Loucy (cell line): ENCODE measurements at regions not wholly inside any gene's neighbourhood (a gene's known extent, or its start where the extent isn't known, plus 50 kb on each side); places are given as distances from the start of the nearest gene placed in this dataset.

ENCODE experiments used
- H2AFZ ChIP-seq: fragments of 200-600 bp; sonication (generic); 2 replicates; pipeline ENCODE4 v1.6.0; 2016; ENCODE audit warnings: antibody characterized with exemption, mild to moderate bottlenecking, low read length, moderate library complexity
- H3F3A ChIP-seq: fragments of 200-600 bp; 2 replicates; pipeline ENCODE4 v1.6.0; 2016; ENCODE audit warnings: antibody characterized with exemption, low read depth, mild to moderate bottlenecking
- H3K27me3 ChIP-seq: fragments of 200-600 bp; sonication (generic); 2 replicates; pipeline ENCODE4 v1.6.1; 2014; ENCODE audit warnings: low read length, mild to moderate bottlenecking; ENCODE audit not compliant: insufficient read depth, poor library complexity, severe bottlenecking
- H3K36me3 ChIP-seq: fragments of 200-600 bp; sonication (generic); 2 replicates; pipeline ENCODE4 v1.6.1; 2016; ENCODE audit warnings: low read length; ENCODE audit not compliant: insufficient read depth
- H3K4me1 ChIP-seq: fragments of 200-600 bp; sonication (generic); 2 replicates; pipeline ENCODE4 v1.5.1; 2014; ENCODE audit warnings: low read length, mild to moderate bottlenecking; ENCODE audit not compliant: insufficient read depth, poor library complexity, severe bottlenecking
- H3K4me2 ChIP-seq: fragments of 200-600 bp; sonication (generic); 2 replicates; pipeline ENCODE4 v1.6.0; 2014; ENCODE audit warnings: antibody characterized with exemption, low read length, low read depth, mild to moderate bottlenecking; ENCODE audit not compliant: poor library complexity, severe bottlenecking
- H3K4me3 ChIP-seq: fragments of 200-600 bp; sonication (generic); 2 replicates; pipeline ENCODE4 v1.5.1; 2014; ENCODE audit warnings: low read length, mild to moderate bottlenecking, mixed read lengths; ENCODE audit not compliant: poor library complexity, severe bottlenecking
- H3K79me2 ChIP-seq: fragments of 200-600 bp; sonication (generic); 2 replicates; pipeline ENCODE4 v1.6.1; 2014; ENCODE audit warnings: low read length; ENCODE audit not compliant: insufficient read depth
- H3K9ac ChIP-seq: fragments of 200-600 bp; sonication (generic); 2 replicates; pipeline ENCODE4 v1.6.0; 2014; ENCODE audit warnings: mild to moderate bottlenecking, low read depth, low read length, moderate library complexity; ENCODE audit not compliant: poor library complexity, severe bottlenecking
- H3K9me2 ChIP-seq: fragments of 200-600 bp; sonication (generic); replicated peaks from 2 replicates; pipeline ENCODE4 v1.6.1; 2016; ENCODE audit warnings: low read depth, low read length, mixed read lengths
- H3K9me3 ChIP-seq: fragments of 200-600 bp; sonication (generic); 2 replicates; pipeline ENCODE4 v1.6.1; 2014; ENCODE audit warnings: mild to moderate bottlenecking, antibody characterized with exemption, low read length, low read depth; ENCODE audit not compliant: insufficient read depth
- H4K20me1 ChIP-seq: fragments of 200-600 bp; sonication (generic); 2 replicates; pipeline ENCODE4 v1.6.0; 2014; ENCODE audit warnings: antibody characterized with exemption, low read length, mild to moderate bottlenecking; ENCODE audit not compliant: insufficient read depth, poor library complexity, severe bottlenecking
- EZH2phosphoT487 ChIP-seq: fragments of 200-600 bp; IDR thresholded peaks from 2 replicates; pipeline ENCODE4 v1.6.1; 2018; ENCODE audit warnings: antibody characterized with exemption, mild to moderate bottlenecking, moderate library complexity, borderline replicate concordance
- TF ChIP-seq, protein P1 (sequence below): fragments of 200-600 bp; sonication (generic); conservative IDR thresholded peaks from 2 replicates; pipeline ENCODE4 v1.5.1; 2014; ENCODE audit warnings: mild to moderate bottlenecking, antibody characterized with exemption, low read length

GRCh38 chr11:110985547-110985946 is 260.0 kb upstream of the POU2AF2 start:
- Histone ChIP-seq H3K4me3 (no peak overlapping the region), H3K36me3 (no peaks in the 10 kb centered on the region), H4K20me1 (no peaks in the 10 kb centered on the region), H3F3A (no peaks in the 10 kb centered on the region), H3K9me3 (no peaks in the 10 kb centered on the region), H3K4me2 (no peak overlapping the region), H2AFZ (no peak overlapping the region), H3K9ac (no peak overlapping the region), H3K4me1 (no peaks in the 10 kb centered on the region), H3K79me2 (no peaks in the 10 kb centered on the region), H3K27me3 (no peaks in the 10 kb centered on the region), H3K9me2 (no peaks in the 10 kb centered on the region)
- no peak for TF ChIP-seq EZH2phosphoT487
- TF ChIP-seq, protein P1, sequence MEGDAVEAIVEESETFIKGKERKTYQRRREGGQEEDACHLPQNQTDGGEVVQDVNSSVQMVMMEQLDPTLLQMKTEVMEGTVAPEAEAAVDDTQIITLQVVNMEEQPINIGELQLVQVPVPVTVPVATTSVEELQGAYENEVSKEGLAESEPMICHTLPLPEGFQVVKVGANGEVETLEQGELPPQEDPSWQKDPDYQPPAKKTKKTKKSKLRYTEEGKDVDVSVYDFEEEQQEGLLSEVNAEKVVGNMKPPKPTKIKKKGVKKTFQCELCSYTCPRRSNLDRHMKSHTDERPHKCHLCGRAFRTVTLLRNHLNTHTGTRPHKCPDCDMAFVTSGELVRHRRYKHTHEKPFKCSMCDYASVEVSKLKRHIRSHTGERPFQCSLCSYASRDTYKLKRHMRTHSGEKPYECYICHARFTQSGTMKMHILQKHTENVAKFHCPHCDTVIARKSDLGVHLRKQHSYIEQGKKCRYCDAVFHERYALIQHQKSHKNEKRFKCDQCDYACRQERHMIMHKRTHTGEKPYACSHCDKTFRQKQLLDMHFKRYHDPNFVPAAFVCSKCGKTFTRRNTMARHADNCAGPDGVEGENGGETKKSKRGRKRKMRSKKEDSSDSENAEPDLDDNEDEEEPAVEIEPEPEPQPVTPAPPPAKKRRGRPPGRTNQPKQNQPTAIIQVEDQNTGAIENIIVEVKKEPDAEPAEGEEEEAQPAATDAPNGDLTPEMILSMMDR, result no peak

DNA sequence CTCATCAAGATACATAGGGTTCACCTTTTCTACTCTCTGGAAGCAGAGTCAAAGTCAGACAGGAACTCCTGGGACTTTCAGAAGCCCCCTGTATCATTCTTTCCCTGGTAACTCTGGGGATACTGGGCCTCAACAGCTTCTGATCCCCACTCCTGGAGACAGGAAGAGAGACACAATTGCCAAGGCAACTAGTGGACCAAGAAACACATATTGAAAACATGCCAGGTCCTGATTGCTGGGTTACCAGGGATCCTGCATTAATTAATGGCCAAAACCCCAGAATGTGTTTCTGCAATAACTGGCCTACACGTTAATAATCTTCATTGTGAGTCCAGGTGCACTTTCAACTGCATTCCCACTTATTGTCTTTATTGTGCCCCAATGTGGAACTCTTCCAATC is 260.8 kb upstream of the POU2AF2 start:
- H3K4me3 ChIP-seq, result no peak overlapping the region
- no peaks in the 10 kb centered on the region for H3K79me2 ChIP-seq
- H3K36me3 ChIP-seq, result no peaks in the 10 kb centered on the region
- no peaks in the 10 kb centered on the region for H3K9me2 ChIP-seq
- no peaks in the 10 kb centered on the region for H4K20me1 ChIP-seq
- no peak for TF ChIP-seq EZH2phosphoT487
- TF ChIP-seq, protein P1, result no peak
- H3K4me1 ChIP-seq, result no peaks in the 10 kb centered on the region
- H2AFZ ChIP-seq, result no peak overlapping the region
- no peaks in the 10 kb centered on the region for H3K9me3 ChIP-seq
- H3K4me2 ChIP-seq, result no peak overlapping the region
- no peaks in the 10 kb centered on the region for H3K27me3 ChIP-seq
- H3K9ac ChIP-seq, result no peak overlapping the region
- H3F3A ChIP-seq, result no peaks in the 10 kb centered on the region

GRCh38 chr11:110984147-110984546 is 261.4 kb upstream of the POU2AF2 start:
- no peak overlapping the region for H3K9ac ChIP-seq
- H3K9me3 ChIP-seq, result no peaks in the 10 kb centered on the region
- H3K4me2 ChIP-seq, result no peak overlapping the region
- H3K79me2 ChIP-seq, result no peaks in the 10 kb centered on the region
- H3K36me3 ChIP-seq, result no peaks in the 10 kb centered on the region
- no peaks in the 10 kb centered on the region for H3K9me2 ChIP-seq
- no peaks in the 10 kb centered on the region for H3K27me3 ChIP-seq
- H3K4me1 ChIP-seq, result no peaks in the 10 kb centered on the region
- TF ChIP-seq, protein P1, result no peak
- no peaks in the 10 kb centered on the region for H4K20me1 ChIP-seq
- no peak overlapping the region for H2AFZ ChIP-seq
- H3F3A ChIP-seq, result no peaks in the 10 kb centered on the region
- H3K4me3 ChIP-seq, result no peak overlapping the region
